HepG2 (cell line): ENCODE measurements at regions not wholly inside any gene's neighbourhood (a gene's known extent, or its start where the extent isn't known, plus 50 kb on each side); places are given as distances from the start of the nearest gene placed in this dataset.

ENCODE experiments used
- ATAC-seq: fragments of 200-7000 bp; cut with Tn5 transposase; 3 replicates; pipeline ENCODE4 v1.9.1; 2020; ENCODE audit warnings: mild to moderate bottlenecking, moderate library complexity
- BruUV-seq: library from RNA; stranded (reverse); fragments of 400-500 nt; replicated peaks from 2 replicates; lab custom pipeline; 2021; lab: Mats Ljungman, UMichigan
- CTCF ChIA-PET: fragments of 300-600 bp; formaldehyde crosslinking; extraction: SDS; loops from one replicate; lab custom pipeline; 2021; ENCODE audit warnings: low total read pairs, inconsistent platforms, low intra/inter-chr PET ratio; lab: Yijun Ruan, JAX
- POLR2A ChIA-PET: fragments of 350-600 bp; sonication (Branson Sonifier 250); formaldehyde crosslinking; loops from one replicate; lab custom pipeline; 2020; ENCODE audit warnings: antibody characterized with exemption, inconsistent platforms; lab: Yijun Ruan, JAX
- DNase-seq: peaks from one replicate; pipeline ENCODE4 v3.0.0-alpha.2; 2015; ENCODE audit warnings: low spot score
- FAIRE-seq: peaks from 3 replicates; lab custom pipeline; 2011; peaks lifted over from hg19 to GRCh38; lab: Jason Lieb, UNC
- H2AFZ ChIP-seq: one replicate; pipeline ENCODE4 v1.6.1; 2011; ENCODE audit warnings: low read length, inconsistent platforms
- H3K27ac ChIP-seq: fragments of 300-600 bp; 3 replicates; pipeline ENCODE4 v1.8.0; 2011; ENCODE audit warnings: mixed run types, mild to moderate bottlenecking, mixed read lengths, low read length, inconsistent platforms; ENCODE audit not compliant: insufficient read depth; ENCODE audit errors: extremely low read length
- H3K27me3 ChIP-seq, 2 experiments: fragments of 200-600 bp in 1 of 2; 2 replicates in 1 of 2; 3 replicates in 1 of 2; pipeline versions ENCODE4 v1.6.0 to v1.8.0; 2011; ENCODE audit warnings: low read length in 2 of 2, mild to moderate bottlenecking in 2 of 2, moderate library complexity in 2 of 2, inconsistent platforms in 1 of 2; ENCODE audit not compliant: insufficient read depth in 2 of 2, control insufficient read depth in 1 of 2
- H3K36me3 ChIP-seq, 2 experiments: fragments of 200-600 bp in 1 of 2; replicated peaks in 1 of 2; 2 replicates in 1 of 2; 3 replicates in 1 of 2; pipeline versions ENCODE4 v1.5.1 to v1.8.0; 2011; ENCODE audit warnings: low read length in 2 of 2, inconsistent platforms in 1 of 2; ENCODE audit not compliant: insufficient read depth in 2 of 2, control insufficient read depth in 1 of 2
- H3K4me1 ChIP-seq: 2 replicates; pipeline ENCODE4 v1.5.1; 2012; ENCODE audit warnings: low read length, inconsistent platforms; ENCODE audit not compliant: insufficient read depth
- H3K4me2 ChIP-seq: 2 replicates; pipeline ENCODE4 v1.6.0; 2011; ENCODE audit warnings: low read depth, low read length, inconsistent platforms
- H3K4me3 ChIP-seq, 3 experiments: fragments of 200-600 bp in 1 of 3; sonication (generic), shearing (Covaris generic) in 1 of 3; replicated peaks in 1 of 3; 2 replicates each; pipeline ENCODE4 v1.5.1; 2011 to 2016; ENCODE audit warnings: low read length in 3 of 3, inconsistent platforms in 2 of 3, low read depth in 2 of 3, mild to moderate bottlenecking in 2 of 3, control low read depth in 1 of 3, mixed read lengths in 1 of 3; ENCODE audit not compliant: insufficient read depth in 1 of 3
- H3K79me2 ChIP-seq: one replicate; pipeline ENCODE4 v1.6.1; 2011; ENCODE audit warnings: low read length, inconsistent platforms; ENCODE audit not compliant: insufficient read depth
- H3K9ac ChIP-seq: 2 replicates; pipeline ENCODE4 v1.6.0; 2011; ENCODE audit warnings: mild to moderate bottlenecking, low read depth, low read length, inconsistent platforms; ENCODE audit not compliant: insufficient read depth
- H3K9me3 ChIP-seq: 2 replicates; pipeline ENCODE4 v1.5.1; 2012; ENCODE audit warnings: mild to moderate bottlenecking, low read length
- H4K20me1 ChIP-seq: 2 replicates; pipeline ENCODE4 v1.6.0; 2011; ENCODE audit warnings: inconsistent platforms, mild to moderate bottlenecking, low read length, moderate library complexity; ENCODE audit not compliant: insufficient read depth
- ATRX ChIP-seq: sonication (generic); formaldehyde crosslinking; IDR thresholded peaks from 2 replicates; pipeline ENCODE4 v1.4.0; 2020; ENCODE audit warnings: missing genetic modification reagents, borderline replicate concordance
- KLF15 ChIP-seq: sonication (generic); formaldehyde crosslinking; IDR thresholded peaks from 2 replicates; pipeline ENCODE4 v1.8.1; 2023; ENCODE audit warnings: borderline replicate concordance, mild to moderate bottlenecking, inconsistent platforms, missing genetic modification reagents, mixed read lengths
- PCBP1 ChIP-seq: fragments of 200-400 bp; formaldehyde crosslinking; IDR thresholded peaks from 2 replicates; pipeline ENCODE4 v1.6.1; 2017; ENCODE audit warnings: mild to moderate bottlenecking, low read depth, low read length, borderline replicate concordance
- SRSF1 ChIP-seq: fragments of 200-400 bp; formaldehyde crosslinking; optimal IDR thresholded peaks from 2 replicates; pipeline ENCODE3; 2017; ENCODE audit warnings: mild to moderate bottlenecking, low read depth, low read length, moderate library complexity
- ZNF34 ChIP-seq: sonication (generic); formaldehyde crosslinking; IDR thresholded peaks from 2 replicates; pipeline ENCODE4 v1.4.0; 2020; ENCODE audit warnings: mild to moderate bottlenecking, missing genetic modification reagents, borderline replicate concordance
- ZNF605 ChIP-seq: sonication (generic); formaldehyde crosslinking; IDR thresholded peaks from 2 replicates; pipeline ENCODE4 v1.8.0; 2022; ENCODE audit warnings: mild to moderate bottlenecking, missing genetic modification reagents
- ZNF788 ChIP-seq: sonication (generic); formaldehyde crosslinking; IDR thresholded peaks from 2 replicates; pipeline ENCODE4 v1.5.0; 2020; ENCODE audit warnings: mild to moderate bottlenecking, missing genetic modification reagents, borderline replicate concordance
- ZNF790 ChIP-seq: sonication (generic); formaldehyde crosslinking; IDR thresholded peaks from 2 replicates; pipeline ENCODE4 v1.8.0; 2022; ENCODE audit warnings: missing genetic modification reagents, mild to moderate bottlenecking, borderline replicate concordance
- WGBS: methylation state at CpG from one replicate; pipeline ENCODE4 v1.1.6; 2017; ENCODE audit warnings: low lambda C conversion rate; 5-methylcytosine and 5-hydroxymethylcytosine counted together
- in situ Hi-C: cut with HindIII; loops from 2 replicates; pipeline ENCODE4 v1.10.0; 2017; ENCODE audit warnings: low pct_unique_long_range_greater_than_20kb; ENCODE audit not compliant: extremely low pct_ligation_motif_present
- intact Hi-C: fragments of 100-400 bp; cut with micrococcal nuclease; formaldehyde crosslinking; loops from one replicate; pipeline ENCODE4 v1.10.0; 2022; ENCODE audit not compliant: unreplicated experiment
- TF ChIP-seq, protein P1 (sequence below): sonication (generic); formaldehyde crosslinking; IDR thresholded peaks from 2 replicates; pipeline ENCODE4 v1.9.0; 2021; ENCODE audit warnings: missing genetic modification reagents, mild to moderate bottlenecking, borderline replicate concordance
- TF ChIP-seq, protein P2 (sequence below): sonication (generic); formaldehyde crosslinking; conservative IDR thresholded peaks from 2 replicates; pipeline ENCODE4 v1.5.0; 2020; ENCODE audit warnings: missing genetic modification reagents

DNA sequence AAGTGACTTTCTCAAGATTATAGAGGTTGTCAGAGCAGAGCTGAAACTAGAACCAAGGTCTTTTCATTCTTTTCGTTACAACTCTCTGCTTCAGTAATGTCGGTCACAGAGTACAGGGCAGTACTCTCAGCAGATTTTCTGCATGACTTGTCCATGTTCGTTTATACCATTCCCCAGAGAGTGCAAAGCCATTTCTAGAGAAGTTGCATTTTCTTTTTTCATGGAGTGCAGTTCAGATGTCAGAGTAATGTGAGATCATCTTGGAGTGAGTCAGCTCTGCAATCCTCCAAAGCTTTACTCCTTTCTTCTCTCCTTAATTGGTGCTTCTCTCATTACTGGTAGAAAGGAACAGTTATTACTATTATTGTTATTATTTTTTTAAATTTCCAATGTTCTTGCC is 115.6 kb upstream of the B3GAT2 start:
- Histone ChIP-seq H3K4me3 (no peak overlapping the region), H3K9ac (no peak overlapping the region), H4K20me1 (no peaks in the 10 kb centered on the region), H3K36me3 (no peaks in the 10 kb centered on the region), H3K9me3 (no peaks in the 10 kb centered on the region), H3K4me2 (no peak overlapping the region)
- DNase-seq (no peak), FAIRE-seq (no peak)
- intact Hi-C loops (no loop called here), in situ Hi-C loops (no loop called here)
- POLR2A ChIA-PET, result no interaction called here
- TF ChIP-seq PCBP1, result no peak
- no peak for TF ChIP-seq ATRX (CRISPR knock-in tag)
- TF ChIP-seq KLF15 (CRISPR knock-in tag), result no peak
- TF ChIP-seq, protein P1, sequence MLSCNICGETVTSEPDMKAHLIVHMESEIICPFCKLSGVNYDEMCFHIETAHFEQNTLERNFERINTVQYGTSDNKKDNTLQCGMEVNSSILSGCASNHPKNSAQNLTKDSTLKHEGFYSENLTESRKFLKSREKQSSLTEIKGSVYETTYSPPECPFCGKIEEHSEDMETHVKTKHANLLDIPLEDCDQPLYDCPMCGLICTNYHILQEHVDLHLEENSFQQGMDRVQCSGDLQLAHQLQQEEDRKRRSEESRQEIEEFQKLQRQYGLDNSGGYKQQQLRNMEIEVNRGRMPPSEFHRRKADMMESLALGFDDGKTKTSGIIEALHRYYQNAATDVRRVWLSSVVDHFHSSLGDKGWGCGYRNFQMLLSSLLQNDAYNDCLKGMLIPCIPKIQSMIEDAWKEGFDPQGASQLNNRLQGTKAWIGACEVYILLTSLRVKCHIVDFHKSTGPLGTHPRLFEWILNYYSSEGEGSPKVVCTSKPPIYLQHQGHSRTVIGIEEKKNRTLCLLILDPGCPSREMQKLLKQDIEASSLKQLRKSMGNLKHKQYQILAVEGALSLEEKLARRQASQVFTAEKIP, result no peak
- TF ChIP-seq, protein P2, sequence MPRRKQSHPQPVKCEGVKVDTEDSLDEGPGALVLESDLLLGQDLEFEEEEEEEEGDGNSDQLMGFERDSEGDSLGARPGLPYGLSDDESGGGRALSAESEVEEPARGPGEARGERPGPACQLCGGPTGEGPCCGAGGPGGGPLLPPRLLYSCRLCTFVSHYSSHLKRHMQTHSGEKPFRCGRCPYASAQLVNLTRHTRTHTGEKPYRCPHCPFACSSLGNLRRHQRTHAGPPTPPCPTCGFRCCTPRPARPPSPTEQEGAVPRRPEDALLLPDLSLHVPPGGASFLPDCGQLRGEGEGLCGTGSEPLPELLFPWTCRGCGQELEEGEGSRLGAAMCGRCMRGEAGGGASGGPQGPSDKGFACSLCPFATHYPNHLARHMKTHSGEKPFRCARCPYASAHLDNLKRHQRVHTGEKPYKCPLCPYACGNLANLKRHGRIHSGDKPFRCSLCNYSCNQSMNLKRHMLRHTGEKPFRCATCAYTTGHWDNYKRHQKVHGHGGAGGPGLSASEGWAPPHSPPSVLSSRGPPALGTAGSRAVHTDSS (CRISPR knock-in tag), result no peak
- TF ChIP-seq ZNF788 (CRISPR knock-in tag), result no peak
- TF ChIP-seq SRSF1, result no peak
- TF ChIP-seq ZNF605 (CRISPR knock-in tag), result no peak
- no peak for TF ChIP-seq ZNF790
- TF ChIP-seq ZNF34 (CRISPR knock-in tag), result no peak
- TF ChIP-seq, all 625 proteins: peak for 0
- CTCF ChIA-PET, result no interaction called here
- Histone ChIP-seq H3K27me3 (no peaks in the 10 kb centered on the region), H2AFZ (no peak overlapping the region), H3K79me2 (no peaks in the 10 kb centered on the region), H3K4me1 (no peaks in the 10 kb centered on the region), H3K27ac (no peak overlapping the region)
- WGBS, result 19% methylated on average over 3 of the region's 3 CpGs
- BruUV-seq, result no TSS peak
- ATAC-seq, result no peak
